Large intestine (tissue), 3 donors: ENCODE measurements at regions not wholly inside any gene's neighbourhood (a gene's known extent, or its start where the extent isn't known, plus 50 kb on each side); places are given as distances from the start of the nearest gene placed in this dataset.

ENCODE experiments used
- DNase-seq, 2 donors: peaks; one replicate each; pipeline versions ENCODE4 v3.0.0 to v3.0.0-alpha.2; 2013
- H3K27ac ChIP-seq: one replicate; pipeline ENCODE4 v1.5.1; 2013; ENCODE audit warnings: low read length
- H3K27me3 ChIP-seq: 2 replicates; pipeline ENCODE4 v1.6.1; 2013; ENCODE audit warnings: low read length; ENCODE audit not compliant: control insufficient read depth, insufficient read depth
- H3K36me3 ChIP-seq: 2 replicates; pipeline ENCODE4 v1.6.1; 2013; ENCODE audit warnings: low read length; ENCODE audit not compliant: control insufficient read depth, insufficient read depth
- H3K4me1 ChIP-seq: one replicate; pipeline ENCODE4 v1.6.1; 2013; ENCODE audit warnings: low read length; ENCODE audit not compliant: control insufficient read depth, insufficient read depth
- H3K4me3 ChIP-seq: one replicate; pipeline ENCODE4 v1.5.1; 2013; ENCODE audit warnings: low read length
- H3K9me3 ChIP-seq: one replicate; pipeline ENCODE4 v1.6.1; 2013; ENCODE audit warnings: mild to moderate bottlenecking, low read depth, low read length, moderate library complexity; ENCODE audit not compliant: control insufficient read depth
- WGBS: methylation state at CpG from one replicate; pipeline ENCODE4 v1.1.5; 2013; ENCODE audit warnings: low lambda C conversion rate; ENCODE audit not compliant: insufficient coverage; 5-methylcytosine and 5-hydroxymethylcytosine counted together

GRCh38 chr10:57962839-57963238 is 304.9 kb downstream of the IPMK start:
- no peak overlapping the region for H3K27ac ChIP-seq
- no peak overlapping the region for H3K4me3 ChIP-seq
- H3K27me3 ChIP-seq, result no peaks in the 10 kb centered on the region
- DNase-seq, result no peak
- no CpG with 5 or more reads among the region's 3 CpGs for WGBS
- no peaks in the 10 kb centered on the region for H3K36me3 ChIP-seq
- H3K9me3 ChIP-seq, result no peaks in the 10 kb centered on the region
- H3K4me1 ChIP-seq, result no peaks in the 10 kb centered on the region

- no peaks in the 10 kb centered on the region for H3K27me3 ChIP-seq
- no peak for DNase-seq
- H3K36me3 ChIP-seq, result no peaks in the 10 kb centered on the region
- no peak overlapping the region for H3K27ac ChIP-seq
- H3K9me3 ChIP-seq, result no peaks in the 10 kb centered on the region
- H3K4me1 ChIP-seq, result no peaks in the 10 kb centered on the region
- no peak overlapping the region for H3K4me3 ChIP-seq
- WGBS, result 71% methylated on average over 1 of the region's 2 CpGs
Measured at GRCh38 chr10:57961487-57961886, 306.2 kb downstream of the IPMK start.

GRCh38 chr10:57960406-57960805 is 307.3 kb downstream of the IPMK start:
- H3K27ac ChIP-seq, result no peak overlapping the region
- H3K4me3 ChIP-seq, result no peak overlapping the region
- no peaks in the 10 kb centered on the region for H3K4me1 ChIP-seq
- no peaks in the 10 kb centered on the region for H3K9me3 ChIP-seq
- peak in 1 of 2 donors; percentile 8 for DNase-seq
- no CpG with 5 or more reads among the region's 3 CpGs for WGBS
- no peaks in the 10 kb centered on the region for H3K36me3 ChIP-seq
- no peaks in the 10 kb centered on the region for H3K27me3 ChIP-seq

GRCh38 chr10:57959318-57960006 is 308.2 kb downstream of the IPMK start:
- H3K4me3 ChIP-seq, result no peak overlapping the region
- H3K9me3 ChIP-seq, result no peaks in the 10 kb centered on the region
- no peaks in the 10 kb centered on the region for H3K36me3 ChIP-seq
- H3K4me1 ChIP-seq, result no peaks in the 10 kb centered on the region
- WGBS, result no CpG with 5 or more reads among the region's 1 CpG
- DNase-seq, result peak; percentile 28 to 29
- no peaks in the 10 kb centered on the region for H3K27me3 ChIP-seq
- no peak overlapping the region for H3K27ac ChIP-seq

GRCh38 chr10:57955076-57955475 is 312.6 kb downstream of the IPMK start:
- Histone ChIP-seq H3K4me3 (no peak overlapping the region), H3K27ac (no peak overlapping the region), H3K27me3 (no peaks in the 10 kb centered on the region), H3K4me1 (no peaks in the 10 kb centered on the region), H3K9me3 (no peaks in the 10 kb centered on the region), H3K36me3 (no peaks in the 10 kb centered on the region)
- 100% methylated on average over 1 of the region's 2 CpGs for WGBS
- no peak for DNase-seq

GRCh38 chr10:57952741-57953140 is 315.0 kb downstream of the IPMK start:
- Histone ChIP-seq H3K4me1 (no peaks in the 10 kb centered on the region), H3K9me3 (no peaks in the 10 kb centered on the region), H3K27ac (no peak overlapping the region), H3K4me3 (no peak overlapping the region), H3K27me3 (no peaks in the 10 kb centered on the region), H3K36me3 (no peaks in the 10 kb centered on the region)
- no peak for DNase-seq
- 40% methylated on average over 1 of the region's 2 CpGs for WGBS

- H3K4me1 ChIP-seq, result no peaks in the 10 kb centered on the region
- whole genome bisulfite sequencing, result 75% methylated on average over 3 of the region's 4 CpGs
Measured at GRCh38 chr10:57950442-57950974, 317.2 kb downstream of the IPMK start.

GRCh38 chr10:57948796-57949195 is 318.9 kb downstream of the IPMK start:
- no peak overlapping the region for H3K27ac ChIP-seq
- H3K4me3 ChIP-seq, result no peak overlapping the region
- 91% methylated on average over 2 of the region's 2 CpGs for WGBS
- no peaks in the 10 kb centered on the region for H3K4me1 ChIP-seq
- no peaks in the 10 kb centered on the region for H3K27me3 ChIP-seq
- H3K36me3 ChIP-seq, result no peaks in the 10 kb centered on the region
- no peak for DNase-seq
- H3K9me3 ChIP-seq, result no peaks in the 10 kb centered on the region

More at GRCh38 chr10:57950442-57950974, 317.2 kb downstream of the IPMK start:
- H3K27me3 ChIP-seq, result no peaks in the 10 kb centered on the region
- H3K9me3 ChIP-seq, result no peaks in the 10 kb centered on the region
- no peak overlapping the region for H3K4me3 ChIP-seq
- H3K27ac ChIP-seq, result no peak overlapping the region
- H3K36me3 ChIP-seq, result no peaks in the 10 kb centered on the region
- DNase-seq, result no peak

- Histone ChIP-seq H3K27me3 (no peaks in the 10 kb centered on the region), H3K4me1 (no peaks in the 10 kb centered on the region), H3K4me3 (no peak overlapping the region), H3K36me3 (no peaks in the 10 kb centered on the region), H3K9me3 (no peaks in the 10 kb centered on the region), H3K27ac (no peak overlapping the region)
- WGBS, result no CpG with 5 or more reads among the region's 1 CpG
- DNase-seq, result no peak
Measured at GRCh38 chr10:57946833-57947232, 320.9 kb downstream of the IPMK start.

GRCh38 chr10:57943701-57944100 is 324.0 kb downstream of the IPMK start:
- no peaks in the 10 kb centered on the region for H3K27me3 ChIP-seq

GRCh38 chr10:57925045-57925444 is 342.6 kb downstream of the IPMK start:
- Histone ChIP-seq H3K36me3 (no peaks in the 10 kb centered on the region), H3K4me1 (no peaks in the 10 kb centered on the region), H3K27me3 (no peaks in the 10 kb centered on the region), H3K9me3 (no peaks in the 10 kb centered on the region), H3K4me3 (no peak overlapping the region), H3K27ac (no peak overlapping the region)
- peak in 1 of 2 donors; percentile 3 for DNase-seq
- WGBS, result 0% methylated on average over 1 of the region's 2 CpGs

More at GRCh38 chr10:57943701-57944100, 324.0 kb downstream of the IPMK start:
- H3K4me3 ChIP-seq, result no peak overlapping the region
- no peak for DNase-seq
- H3K4me1 ChIP-seq, result no peaks in the 10 kb centered on the region
- H3K36me3 ChIP-seq, result no peaks in the 10 kb centered on the region
- no peak overlapping the region for H3K27ac ChIP-seq
- WGBS, result 100% methylated on average over 1 of the region's 4 CpGs
- H3K9me3 ChIP-seq, result no peaks in the 10 kb centered on the region
